ENCODE measurements at regions not wholly inside any gene's neighbourhood (a gene's known extent, or its start where the extent isn't known, plus 50 kb on each side); places are given as distances from the start of the nearest gene placed in this dataset.

DNA sequence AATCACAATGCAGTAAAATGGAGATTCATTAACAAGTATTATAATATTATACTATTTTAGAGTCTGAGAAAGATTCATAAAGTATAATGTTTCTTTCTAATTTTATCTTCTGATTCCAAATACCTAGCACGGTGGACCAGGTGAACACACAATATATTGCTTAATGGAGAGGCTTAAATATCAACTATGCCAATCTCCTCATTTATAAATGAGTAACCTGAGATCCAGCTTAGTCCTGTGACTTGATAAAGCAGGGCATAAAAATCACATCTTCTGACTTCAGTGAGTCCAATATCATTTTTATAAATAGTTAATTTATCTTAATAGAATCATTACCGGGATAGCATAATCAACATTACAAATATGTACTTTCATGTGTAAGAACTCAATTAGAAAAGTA, 144.4 kb upstream of the GJE1 start:
- TF ChIP-seq, protein P1, sequence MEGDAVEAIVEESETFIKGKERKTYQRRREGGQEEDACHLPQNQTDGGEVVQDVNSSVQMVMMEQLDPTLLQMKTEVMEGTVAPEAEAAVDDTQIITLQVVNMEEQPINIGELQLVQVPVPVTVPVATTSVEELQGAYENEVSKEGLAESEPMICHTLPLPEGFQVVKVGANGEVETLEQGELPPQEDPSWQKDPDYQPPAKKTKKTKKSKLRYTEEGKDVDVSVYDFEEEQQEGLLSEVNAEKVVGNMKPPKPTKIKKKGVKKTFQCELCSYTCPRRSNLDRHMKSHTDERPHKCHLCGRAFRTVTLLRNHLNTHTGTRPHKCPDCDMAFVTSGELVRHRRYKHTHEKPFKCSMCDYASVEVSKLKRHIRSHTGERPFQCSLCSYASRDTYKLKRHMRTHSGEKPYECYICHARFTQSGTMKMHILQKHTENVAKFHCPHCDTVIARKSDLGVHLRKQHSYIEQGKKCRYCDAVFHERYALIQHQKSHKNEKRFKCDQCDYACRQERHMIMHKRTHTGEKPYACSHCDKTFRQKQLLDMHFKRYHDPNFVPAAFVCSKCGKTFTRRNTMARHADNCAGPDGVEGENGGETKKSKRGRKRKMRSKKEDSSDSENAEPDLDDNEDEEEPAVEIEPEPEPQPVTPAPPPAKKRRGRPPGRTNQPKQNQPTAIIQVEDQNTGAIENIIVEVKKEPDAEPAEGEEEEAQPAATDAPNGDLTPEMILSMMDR (IDR thresholded peaks at IDR 0.05) = no peak
- TF ChIP-seq POLR2A (IDR thresholded peaks at IDR 0.05) = no peak

All from Peyer's patch (tissue), 4 donors.